NCI-H1930 (cell line): ENCODE measurements at regions not wholly inside any gene's neighbourhood (a gene's known extent, or its start where the extent isn't known, plus 50 kb on each side); places are given as distances from the start of the nearest gene placed in this dataset.
A peak's percentile ranks its signal among the peaks of the same experiment; 100 is the strongest.

ENCODE experiments used
- DNase-seq, 2 experiments: peaks; one replicate each; lab custom pipeline; 2025; lab: John Stamatoyannopoulos, UW

DNA sequence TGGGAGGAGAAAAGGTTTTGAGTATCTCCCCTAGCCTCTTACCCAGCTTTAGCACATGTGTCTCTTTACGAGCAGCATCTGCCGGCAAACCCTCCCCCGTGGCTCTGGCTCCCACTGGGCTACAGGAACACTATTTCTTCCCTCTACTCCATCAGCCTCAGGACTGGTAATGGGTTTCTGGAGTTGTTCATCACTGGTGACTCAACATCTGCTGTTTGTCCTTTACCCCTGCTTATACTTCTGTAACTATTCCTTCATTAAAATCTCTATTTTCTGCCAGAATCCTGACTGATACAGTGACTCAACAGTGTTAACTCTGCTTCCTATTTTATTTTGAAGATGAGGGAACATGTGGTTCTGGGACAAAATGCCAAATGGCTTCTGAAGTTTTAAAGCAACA, 437.3 kb upstream of the HTR2A start:
- no peak for DNase-seq

DNA sequence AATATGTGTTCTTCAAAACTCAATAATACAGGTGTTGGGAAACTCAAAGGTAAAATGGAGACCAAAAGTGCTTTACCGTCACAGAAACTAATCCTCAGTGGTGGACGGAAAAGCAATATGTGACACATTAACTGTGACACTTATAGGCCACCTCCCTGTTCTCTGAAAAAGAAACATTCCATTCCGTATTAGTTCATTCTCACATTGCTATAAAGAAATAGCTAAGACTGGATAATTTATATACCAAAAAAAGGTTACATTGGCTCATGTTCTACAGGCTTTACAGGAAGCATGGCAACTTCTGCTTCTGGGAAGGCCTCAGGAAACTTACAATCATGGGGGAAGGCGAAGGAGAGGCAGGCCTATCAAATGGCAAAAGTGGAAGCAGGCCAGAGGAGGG, 435.3 kb upstream of the HTR2A start:
- DNase-seq, result no peak

DNA sequence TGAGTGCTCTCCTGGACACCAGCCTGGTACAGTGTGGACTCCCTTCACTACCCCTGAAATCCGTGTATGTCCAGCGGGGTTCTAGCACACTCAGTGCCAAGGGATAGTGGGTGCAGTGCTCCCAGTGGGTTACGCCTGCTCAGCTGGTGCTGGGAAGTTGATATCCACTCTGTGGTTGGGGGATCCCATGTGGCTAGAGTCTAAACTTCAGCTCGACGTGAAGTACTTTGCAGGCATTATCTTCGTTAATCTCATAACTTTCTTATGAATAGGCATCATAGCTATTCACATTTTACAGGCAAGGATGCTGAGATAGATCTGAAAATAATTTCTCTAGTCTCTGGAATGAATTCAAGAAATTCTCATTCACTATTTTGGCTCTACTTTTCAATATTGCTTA, 433.2 kb upstream of the HTR2A start:
- DNase-seq, result no peak

DNA sequence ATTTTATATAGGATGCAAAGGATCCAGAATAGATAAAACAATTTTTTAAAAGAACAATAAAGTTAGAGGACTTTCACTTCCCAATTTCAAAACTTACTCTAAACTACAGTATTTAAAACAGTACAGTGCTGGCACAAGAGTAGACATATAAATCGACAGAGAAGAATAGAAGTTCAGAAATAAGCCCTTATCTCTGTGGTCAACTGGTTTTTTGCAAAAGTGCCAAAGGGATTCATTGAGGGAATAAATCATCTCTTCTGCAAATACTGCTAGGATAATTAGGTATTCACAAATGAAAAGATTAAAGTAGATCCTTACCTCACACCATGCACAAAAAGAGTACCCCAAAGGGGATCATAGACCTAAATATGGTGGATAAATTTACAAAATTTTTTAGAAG, 431.0 kb upstream of the HTR2A start:
- DNase-seq, result no peak

DNA sequence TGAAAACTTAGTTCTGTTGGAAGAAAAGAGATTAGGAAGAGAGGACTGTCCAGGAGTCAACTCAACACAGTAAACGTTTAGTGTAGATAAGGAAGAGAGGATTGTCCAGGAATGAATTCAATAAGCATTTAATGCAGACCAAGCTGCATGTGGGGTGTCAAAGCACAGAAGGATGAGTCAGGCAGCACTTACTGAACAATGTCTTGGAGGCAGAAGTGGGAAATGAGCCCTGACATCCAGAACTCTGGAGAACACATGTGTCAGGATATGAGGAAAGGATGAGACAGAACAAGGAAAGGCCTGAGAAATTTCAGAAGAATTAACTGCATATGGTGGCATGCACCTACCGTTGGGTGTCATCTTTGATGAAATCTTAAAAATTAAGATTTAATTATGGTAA, 429.2 kb upstream of the HTR2A start:
- no peak for DNase-seq

DNA sequence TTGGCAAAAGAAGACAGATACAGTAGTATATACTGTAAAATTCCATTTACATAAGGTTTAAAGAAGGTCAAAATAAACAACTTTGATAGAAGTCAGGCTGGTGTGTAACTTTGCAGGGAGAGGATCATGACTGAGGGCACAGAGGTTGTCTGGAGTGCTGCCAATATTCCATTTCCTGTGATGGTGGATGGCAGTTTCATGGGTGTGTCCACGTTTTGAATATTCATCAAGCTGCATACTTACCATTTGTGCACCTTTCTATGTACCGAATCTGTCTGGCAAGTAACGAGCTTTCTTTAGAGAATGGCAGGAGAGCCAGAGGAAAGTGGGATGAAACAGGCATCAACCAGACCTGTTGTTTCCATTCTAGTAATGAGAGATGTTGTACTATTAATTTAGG, 420.5 kb upstream of the HTR2A start:
- no peak for DNase-seq

DNA sequence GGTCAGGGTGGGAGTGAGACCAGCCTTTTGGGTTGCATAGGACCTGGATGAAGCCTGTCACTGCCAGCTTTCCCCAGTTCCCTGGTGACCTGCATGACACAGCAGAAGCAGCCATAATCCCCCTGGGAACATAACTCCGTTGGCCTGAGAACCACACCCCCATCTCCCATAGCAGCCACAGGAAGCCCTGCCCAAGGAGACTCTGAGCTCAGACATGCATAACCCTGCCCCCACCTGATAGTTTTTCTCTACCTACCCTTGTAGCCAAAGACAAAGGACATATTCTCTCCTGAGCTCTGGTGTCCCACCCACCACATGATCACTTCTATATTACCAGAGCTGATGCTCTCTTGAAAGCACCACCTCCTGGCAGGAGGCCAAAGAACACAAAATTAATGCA, 413.5 kb upstream of the HTR2A start:
- no peak for DNase-seq

DNA sequence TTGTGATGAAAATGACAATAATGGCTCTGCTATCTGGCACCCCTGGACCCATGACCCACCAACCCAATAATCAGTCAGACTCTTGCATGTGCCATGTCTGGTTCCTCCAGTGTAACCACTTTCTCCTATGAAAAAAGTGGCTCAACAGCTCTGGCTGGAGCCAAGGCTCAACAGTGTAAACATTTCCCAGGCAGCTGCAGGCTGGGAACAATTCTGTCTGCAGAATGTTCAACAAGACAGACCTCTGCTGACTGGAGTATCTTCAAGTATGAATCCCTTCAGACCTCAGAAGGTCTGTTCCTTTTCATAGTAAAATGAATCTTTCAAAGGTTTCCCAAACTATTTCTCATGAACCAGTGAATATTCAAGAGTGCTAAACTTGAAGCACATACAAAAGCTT, 410.1 kb upstream of the HTR2A start:
- DNase-seq, result no peak

DNA sequence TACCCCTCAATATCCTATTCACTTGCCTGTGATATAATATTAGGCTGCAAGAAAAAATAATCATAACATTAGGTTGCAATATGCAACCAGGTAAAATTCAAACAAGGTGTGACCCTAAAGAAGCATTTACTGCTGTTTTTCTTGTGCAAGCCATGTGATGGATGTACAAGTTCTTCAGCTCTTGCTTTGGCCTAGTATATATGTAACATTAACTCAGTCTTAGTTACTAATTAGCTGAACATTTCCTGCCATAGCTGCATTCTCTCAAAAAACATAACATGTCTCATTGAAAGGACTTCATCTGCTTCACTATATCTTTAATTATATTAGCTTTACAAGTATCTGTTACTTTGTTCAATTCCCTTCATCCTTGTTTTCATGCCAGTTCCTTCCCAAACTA, 406.8 kb upstream of the HTR2A start:
- no peak for DNase-seq

DNA sequence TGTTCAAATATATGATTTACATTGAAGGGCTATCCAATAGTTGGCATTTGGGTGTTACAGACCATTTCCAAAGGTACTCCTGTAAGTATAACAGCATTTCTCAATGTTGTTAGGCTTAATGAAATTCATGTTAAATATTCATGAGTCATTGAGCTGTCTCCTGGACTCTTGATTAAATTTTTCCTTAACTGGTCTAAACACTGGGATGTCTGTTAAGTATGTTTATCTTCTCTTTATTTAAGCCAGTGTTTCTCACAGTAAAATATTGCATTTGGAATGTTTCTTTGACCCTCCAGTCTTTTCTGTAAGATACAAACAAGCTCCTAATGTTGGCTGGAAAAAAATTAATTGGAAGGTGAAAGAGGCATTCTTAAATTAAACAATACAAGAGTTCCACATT, 402.5 kb upstream of the HTR2A start:
- no peak for DNase-seq

DNA sequence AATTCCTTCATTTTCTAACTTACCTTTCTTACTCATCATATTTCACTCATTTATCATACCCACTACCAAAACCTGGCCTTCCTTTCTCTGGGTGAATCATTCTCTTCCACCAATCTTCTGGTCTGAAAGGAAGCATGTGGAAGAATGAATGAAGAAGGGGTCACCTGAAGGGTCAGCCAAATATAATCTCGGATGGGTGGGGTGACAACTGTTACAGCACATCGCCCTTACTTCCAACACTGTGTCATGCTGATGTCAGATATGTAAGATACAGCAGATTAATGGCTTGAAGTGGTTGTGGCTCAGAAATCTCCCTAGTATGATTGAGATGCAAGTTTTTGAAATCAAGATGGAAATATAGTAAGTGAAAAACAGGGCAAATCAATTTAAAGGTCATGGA, 401.7 kb upstream of the HTR2A start:
- no peak for DNase-seq

DNA sequence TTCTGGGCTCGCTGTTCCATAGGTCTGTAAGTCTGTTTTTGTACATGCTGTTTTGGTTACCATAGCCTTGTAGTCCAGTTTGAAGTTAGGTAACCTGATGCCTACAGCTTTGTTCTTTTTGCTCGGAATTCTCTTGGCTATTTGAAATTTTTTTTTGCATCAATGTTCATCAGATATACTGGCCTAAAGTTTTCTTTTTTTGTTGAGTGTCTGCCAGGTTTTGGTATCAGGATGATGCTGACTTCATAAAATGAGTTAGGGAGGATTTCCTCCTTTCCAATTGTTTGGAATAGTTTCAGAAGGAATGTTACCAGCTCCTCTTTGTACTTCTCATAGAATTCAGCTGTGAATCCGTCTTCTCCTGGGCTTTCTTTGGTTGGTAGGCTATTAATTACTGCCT, 397.8 kb upstream of the HTR2A start:
- no peak for DNase-seq

DNA sequence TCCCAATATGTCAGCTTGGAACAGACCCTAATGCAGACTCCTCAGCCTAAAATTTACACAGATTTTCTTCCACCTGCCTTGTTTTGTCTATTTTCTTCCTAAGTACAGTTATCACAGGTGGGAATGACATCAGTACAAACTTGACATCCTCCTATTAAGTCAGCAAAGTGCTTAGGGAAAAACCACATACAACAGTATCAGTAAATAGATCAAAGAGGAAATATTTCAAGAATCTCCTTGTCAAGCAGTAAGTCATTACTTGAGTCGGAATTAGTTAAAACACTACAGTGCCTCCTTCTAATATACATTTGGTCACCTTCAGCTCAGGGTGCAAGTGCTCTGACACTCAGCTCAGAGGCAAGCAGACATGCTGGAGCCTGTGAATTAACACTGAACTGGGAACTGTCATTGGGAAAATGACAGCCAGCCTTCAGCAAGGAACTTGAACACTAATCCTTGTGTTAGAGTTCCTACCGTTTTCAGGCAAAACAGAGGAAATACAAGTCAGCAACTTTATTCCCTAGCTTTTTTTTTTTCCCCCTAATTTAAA, 394.3 kb upstream of the HTR2A start:
- no peak for DNase-seq

DNA sequence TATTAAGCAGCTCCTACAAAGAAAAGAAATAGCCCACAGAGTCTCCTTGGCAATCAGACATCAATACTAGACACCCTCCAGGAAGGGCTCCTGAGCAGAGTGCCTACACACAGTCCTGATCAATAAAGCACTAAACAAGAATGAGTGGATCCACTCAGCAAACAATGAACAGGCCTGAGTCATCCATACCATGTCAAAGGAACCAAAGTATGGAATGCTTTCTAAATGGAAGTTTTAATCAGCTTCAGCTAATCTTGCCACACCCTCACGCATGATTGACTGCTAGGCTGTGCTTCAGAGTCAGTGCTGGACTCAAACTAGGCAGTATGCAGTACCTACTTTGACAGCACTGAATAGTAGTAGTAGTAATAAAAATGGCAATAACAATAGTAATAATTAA, 392.7 kb upstream of the HTR2A start:
- no peak for DNase-seq

DNA sequence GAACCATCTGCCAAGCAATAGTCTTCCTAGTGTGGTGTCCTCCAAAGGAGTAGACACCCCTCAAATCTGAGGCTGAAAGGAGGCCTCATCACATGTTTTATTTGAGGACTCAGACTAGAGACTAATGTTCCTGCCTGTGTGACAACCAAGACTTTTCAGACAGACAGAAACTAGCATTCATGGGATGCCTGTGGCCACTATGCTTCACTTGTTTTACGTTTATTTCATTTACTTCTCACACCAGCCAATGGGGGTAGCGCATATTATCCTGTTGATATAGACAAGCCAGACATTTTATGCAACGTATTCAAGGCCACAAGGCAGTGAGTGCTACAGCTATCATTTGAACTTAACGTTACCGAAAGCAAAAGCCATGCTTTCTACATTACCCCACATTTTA, 391.7 kb upstream of the HTR2A start:
- DNase-seq, result no peak

DNA sequence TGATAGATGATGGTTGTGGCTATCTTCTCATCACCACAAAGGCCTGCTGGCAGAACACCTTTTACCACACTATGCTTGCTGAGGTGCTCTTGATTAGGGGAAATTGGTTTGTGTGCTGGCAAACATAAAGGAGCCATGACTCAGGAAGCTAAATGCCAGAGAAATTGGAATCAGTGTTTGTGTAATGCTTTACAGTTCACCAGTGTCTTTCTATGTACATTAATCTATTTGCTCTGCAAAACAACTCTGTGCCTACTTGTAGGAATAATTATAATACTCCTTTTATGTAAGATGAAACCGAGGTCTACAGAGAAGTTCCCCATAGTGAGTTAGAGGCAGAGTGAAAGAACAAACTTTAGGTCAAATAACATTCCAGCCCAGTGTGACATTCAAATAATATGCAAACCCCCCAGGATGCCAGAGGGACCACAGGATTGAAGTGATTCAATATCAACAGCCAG, 390.5 kb upstream of the HTR2A start:
- DNase-seq, result peak in 1 of 2 experiments; percentile 36

DNA sequence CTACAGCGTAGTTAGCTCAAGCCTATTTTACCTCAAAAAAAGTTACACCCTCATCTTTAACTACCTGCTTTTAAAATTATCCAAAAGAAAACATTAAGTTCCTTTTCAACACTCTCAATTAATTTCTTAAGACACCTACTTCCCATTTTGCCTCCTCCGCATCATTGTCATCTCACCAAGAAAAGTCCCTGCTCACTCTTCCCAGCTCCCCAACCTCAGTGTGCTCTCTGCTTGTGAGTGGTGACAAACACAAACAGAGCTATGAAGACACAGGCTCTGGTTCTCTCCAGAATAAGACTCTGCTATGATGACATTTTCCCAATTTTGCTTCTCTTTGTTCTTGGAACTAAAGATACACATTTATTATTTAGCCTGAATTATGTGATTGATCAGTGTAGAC, 385.1 kb upstream of the HTR2A start:
- no peak for DNase-seq

DNA sequence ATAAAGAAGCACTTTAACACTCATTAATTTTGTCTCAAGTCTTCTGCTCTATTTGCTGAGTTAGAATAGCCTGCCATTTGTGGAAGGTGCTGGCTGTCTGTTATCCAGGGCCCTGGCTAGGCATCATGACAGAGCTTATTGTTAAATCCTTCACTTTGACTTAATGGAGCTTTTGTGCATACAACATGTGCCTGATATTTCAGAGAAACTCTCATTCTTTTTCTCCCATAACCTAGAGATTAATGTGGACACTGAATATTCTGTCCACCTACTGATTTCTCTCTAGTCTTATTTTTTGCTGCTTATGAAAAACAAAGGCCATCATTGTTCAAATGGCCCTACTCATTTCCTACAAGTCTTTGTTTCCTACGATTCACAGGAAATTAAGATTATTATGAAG, 383.1 kb upstream of the HTR2A start:
- DNase-seq, result no peak

DNA sequence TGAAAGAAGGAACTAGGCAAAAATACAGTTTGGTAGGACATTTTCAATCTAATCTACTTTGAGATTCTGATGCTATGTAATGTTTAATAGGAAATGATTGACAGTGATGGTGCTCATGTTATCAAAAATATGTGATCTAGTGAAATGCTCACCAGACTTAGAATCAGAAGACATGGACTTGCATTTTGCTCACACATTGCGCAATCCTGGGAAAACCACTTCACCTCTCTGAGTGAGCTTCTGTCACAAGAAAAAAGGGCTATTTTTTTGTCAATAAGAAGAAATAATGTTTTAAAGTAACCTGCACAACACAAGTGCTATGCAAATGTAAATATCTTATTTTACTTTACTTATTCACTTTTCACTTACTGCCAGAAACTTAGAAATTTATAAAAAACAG, 380.9 kb upstream of the HTR2A start:
- DNase-seq, result no peak

DNA sequence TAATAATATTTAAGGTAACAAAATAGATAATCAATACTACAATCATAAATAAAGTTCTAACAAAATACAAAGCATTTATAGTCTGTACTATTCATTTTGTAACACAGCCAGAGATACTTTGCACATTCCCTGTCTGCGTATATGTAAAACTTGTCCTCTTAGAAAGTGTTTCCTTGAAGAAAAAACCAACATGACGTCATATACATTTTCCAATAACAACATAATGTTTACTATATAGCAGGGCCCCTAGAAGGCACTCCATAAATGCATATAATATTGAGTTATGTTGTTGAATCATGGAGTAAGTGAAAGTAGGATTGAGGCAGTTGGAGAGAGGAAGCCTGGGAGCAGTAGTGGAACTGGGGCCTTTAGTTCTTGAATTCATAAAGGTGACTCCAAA, 371.4 kb upstream of the HTR2A start:
- DNase-seq, result no peak

DNA sequence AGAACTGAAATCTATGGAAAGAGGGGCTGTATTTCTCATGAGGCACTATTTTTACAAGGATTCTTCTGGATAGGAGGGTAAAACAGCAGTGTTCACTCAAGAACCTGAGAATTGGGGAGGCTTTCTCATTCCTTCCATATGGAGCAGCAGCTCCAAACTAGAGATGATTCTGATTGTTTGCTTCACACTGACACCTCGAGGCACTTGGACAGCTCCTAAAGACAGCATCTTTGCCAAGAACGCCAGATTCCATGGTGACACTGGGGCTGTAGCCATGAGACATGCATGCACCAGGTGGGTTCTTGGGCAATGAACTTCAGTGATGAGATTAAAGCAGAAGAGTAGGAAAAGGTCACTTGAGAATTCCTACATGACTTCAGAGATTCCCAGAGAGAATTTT, 361.5 kb upstream of the HTR2A start:
- DNase-seq, result no peak

DNA sequence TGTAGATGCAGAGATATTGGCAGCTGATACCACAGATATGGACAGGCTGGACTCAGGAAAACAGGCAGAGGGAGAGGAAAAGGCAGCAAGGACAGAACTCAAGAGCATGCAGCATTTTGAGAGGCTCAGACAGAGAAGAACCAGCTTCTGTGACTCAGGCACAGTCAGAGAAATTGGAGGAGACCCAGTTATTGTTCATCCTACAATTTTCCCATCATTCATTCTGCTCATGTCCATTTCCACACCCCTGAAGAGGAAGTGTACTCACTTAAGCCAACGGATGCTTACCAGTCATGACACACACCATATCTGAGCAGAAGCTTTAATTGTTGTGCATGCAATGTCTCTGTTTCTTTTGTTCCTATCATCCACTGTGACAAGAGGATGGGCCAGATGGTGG, 359.8 kb upstream of the HTR2A start:
- DNase-seq, result no peak

DNA sequence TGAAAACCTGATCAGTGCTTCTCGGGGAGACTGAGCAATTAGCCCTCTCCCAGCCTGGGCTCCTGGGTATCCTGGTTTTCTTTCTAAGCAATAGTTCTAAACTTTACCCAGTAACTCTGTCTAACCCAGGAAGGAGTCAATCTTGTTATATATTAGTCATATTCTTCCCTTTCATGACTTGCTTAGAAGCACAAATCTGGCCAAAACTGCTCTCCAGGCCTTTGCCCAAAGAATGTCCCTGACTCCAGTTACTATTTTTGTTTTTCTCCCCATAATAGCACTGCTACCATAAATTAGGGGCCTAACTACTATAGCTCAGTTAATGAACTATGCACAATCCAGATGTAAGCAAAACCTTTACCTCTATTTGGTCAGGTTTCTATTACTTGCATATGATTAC, 355.8 kb upstream of the HTR2A start:
- no peak for DNase-seq

DNA sequence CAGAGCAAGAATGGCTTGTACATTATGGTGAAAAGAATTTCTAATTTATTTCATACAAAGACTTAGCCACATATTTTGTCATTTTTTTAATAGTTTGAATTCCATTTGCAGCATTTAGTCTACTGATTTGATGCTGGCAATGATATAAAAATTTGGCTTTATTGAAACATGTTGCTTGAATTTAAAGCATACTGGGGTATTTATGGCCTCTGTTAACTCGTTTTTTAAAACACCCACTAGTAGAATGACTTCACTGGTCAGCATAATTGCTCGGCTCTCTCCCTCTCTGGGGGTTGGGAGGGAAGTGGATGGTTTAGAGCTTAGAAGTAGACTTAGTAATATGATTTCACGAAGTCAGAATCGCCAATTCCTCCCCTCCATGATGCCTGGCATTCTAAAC, 354.9 kb upstream of the HTR2A start:
- no peak for DNase-seq

DNA sequence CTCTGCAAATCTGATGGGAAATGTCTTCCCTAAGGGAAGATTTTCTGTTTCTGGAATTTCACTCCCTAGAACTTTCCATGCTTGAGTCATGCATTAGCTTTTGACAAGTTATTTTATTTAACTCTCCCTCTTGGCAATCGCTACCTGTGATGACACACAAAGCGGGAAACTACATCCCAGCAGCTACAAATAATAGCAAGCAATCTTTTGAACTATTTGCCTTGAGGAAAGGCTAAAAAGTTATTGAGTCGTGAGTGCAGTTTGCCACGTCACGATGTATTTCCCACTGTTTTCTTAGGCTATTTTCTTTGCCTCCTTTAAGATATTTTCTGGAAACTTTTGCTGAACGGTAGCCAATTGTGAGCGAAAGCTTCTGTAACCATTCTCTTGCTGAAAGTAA, 353.3 kb upstream of the HTR2A start:
- DNase-seq, result no peak
